ENCODE measurements at regions not wholly inside any gene's neighbourhood (a gene's known extent, or its start where the extent isn't known, plus 50 kb on each side); places are given as distances from the start of the nearest gene placed in this dataset.

GRCh38 chr6:16973051-16973450 lies 128.8 kb upstream of the STMND1 start:
- Histone ChIP-seq H3K9me3 (no peaks in the 10 kb centered on the region), H3K4me1 (no peaks in the 10 kb centered on the region), H3K4me2 (no peak overlapping the region), H3K27ac (no peak overlapping the region), H3K4me3 (no peak overlapping the region)
- FAIRE-seq (no peak), DNase-seq (ENCODE audit: low read depth in 1 of 2, low spot score in 1 of 2) (no peak), ATAC-seq (no peak)
- no peak for TF ChIP-seq HDAC2 (IDR thresholded peaks at IDR 0.05)
- ChIA-PET CTCF (interaction anchor here (2.6 kb wide), 1 partner anchor 8 kb away, joined by 15 read pairs; no protein-coding TSS in a partner anchor), POLR2A (no interaction called here)
- WGBS (ENCODE audit: missing lambda C conversion rate): 25% methylated on average over 5 of the region's 5 CpGs

- no peak overlapping the region for H3K4me3 ChIP-seq
- no peak overlapping the region for H3K4me2 ChIP-seq
- no peak for TF ChIP-seq RFX5 (IDR thresholded peaks at IDR 0.05)
- no peak for TF ChIP-seq PBX3 (IDR thresholded peaks at IDR 0.05)
- TF ChIP-seq KDM1A (IDR thresholded peaks at IDR 0.05; ENCODE audit: low read depth): no peak
- no peak for TF ChIP-seq ATOH8 (CRISPR knock-in tag; IDR thresholded peaks at IDR 0.05; ENCODE audit: low read depth)
- TF ChIP-seq ELK1 (IDR thresholded peaks at IDR 0.05; ENCODE audit: low read depth, low read length): no peak
- TF ChIP-seq FOSL2 (IDR thresholded peaks at IDR 0.05): no peak
- no peak for TF ChIP-seq FOSL2 (CRISPR knock-in tag; IDR thresholded peaks at IDR 0.05)
- no peak for TF ChIP-seq RCOR1 (IDR thresholded peaks at IDR 0.05; ENCODE audit: low read depth, low read length)
- TF ChIP-seq ZNF302 (CRISPR knock-in tag; IDR thresholded peaks at IDR 0.05): no peak
- no peak for TF ChIP-seq JUNB (IDR thresholded peaks at IDR 0.05)
- no peak for TF ChIP-seq EP300 (IDR thresholded peaks at IDR 0.05)
- no peak for ATAC-seq
- no peaks in the 10 kb centered on the region for H3K9me3 ChIP-seq
- FAIRE-seq: no peak
- ChIA-PET POLR2A (no interaction called here), CTCF (interaction anchor here (2.6 kb wide), 1 partner anchor 8 kb away, joined by 15 read pairs; no protein-coding TSS in a partner anchor)
- WGBS (ENCODE audit: missing lambda C conversion rate): 48% methylated on average over 2 of the region's 2 CpGs
- H3K4me1 ChIP-seq: no peaks in the 10 kb centered on the region
- no peak for DNase-seq (ENCODE audit: low read depth in 1 of 2, low spot score in 1 of 2)
- H3K27ac ChIP-seq: no peak overlapping the region
These were observed 129.3 kb upstream of the STMND1 start for GRCh38 chr6:16972535-16972934.

GRCh38 chr6:16969699-16970655 lies 131.9 kb upstream of the STMND1 start:
- FAIRE-seq (no peak), DNase-seq (ENCODE audit: low read depth in 1 of 2, low spot score in 1 of 2) (no peak), ATAC-seq (no peak)
- Histone ChIP-seq H3K9me3 (no peaks in the 10 kb centered on the region), H3K4me1 (no peaks in the 10 kb centered on the region), H3K4me2 (peak overlapping the region; percentile 12; the same call in 1 of the 3 replicates), H3K27ac (no peak overlapping the region), H3K4me3 (no peak overlapping the region)
- ChIA-PET POLR2A (no interaction called here), CTCF (no interaction called here)
- WGBS (ENCODE audit: missing lambda C conversion rate): 3% methylated on average over 4 of the region's 4 CpGs
- TF ChIP-seq CTCF (IDR thresholded peaks at IDR 0.05): no peak
- TF ChIP-seq HEYL (CRISPR knock-in tag; IDR thresholded peaks at IDR 0.05): no peak
- no peak for TF ChIP-seq ZC3H11A (IDR thresholded peaks at IDR 0.05)
- no peak for TF ChIP-seq ZNF302 (CRISPR knock-in tag; IDR thresholded peaks at IDR 0.05)
- TF ChIP-seq GATA3 (IDR thresholded peaks at IDR 0.05; ENCODE audit: borderline replicate concordance): no peak
- TF ChIP-seq RAD21 (conservative IDR thresholded peaks at IDR 0.05 in 1 of 2, IDR thresholded peaks at IDR 0.05 in 1 of 2): no peak
- no peak for TF ChIP-seq PBX3 (IDR thresholded peaks at IDR 0.05)
- no peak for TF ChIP-seq MAFK (IDR thresholded peaks at IDR 0.05; ENCODE audit: partially characterized antibody)
- TF ChIP-seq JUNB (IDR thresholded peaks at IDR 0.05): no peak
- TF ChIP-seq NFE2L2 (conservative IDR thresholded peaks at IDR 0.05; ENCODE audit: low read length): no peak
- no peak for TF ChIP-seq RARB (CRISPR knock-in tag; IDR thresholded peaks at IDR 0.05)
- no peak for TF ChIP-seq EP300 (IDR thresholded peaks at IDR 0.05)
